HG03575 (cell line): ENCODE measurements at regions not wholly inside any gene's neighbourhood (a gene's known extent, or its start where the extent isn't known, plus 50 kb on each side); places are given as distances from the start of the nearest gene placed in this dataset.

Experiments
- ATAC-seq: cut with Tn5 transposase; IDR thresholded peaks from one replicate; pipeline ENCODE4 v1.9.1; 2021; ENCODE audit not compliant: unreplicated experiment, insufficient number of reproducible peaks, low FRiP score; ENCODE audit errors: extremely low read depth

- no peak for ATAC-seq
These were observed 130.9 kb downstream of the GMNC start for GRCh38 chr3:190731596-190731995.

- ATAC-seq = no peak
These were observed 133.8 kb downstream of the GMNC start for GRCh38 chr3:190728574-190729246.

- no peak for ATAC-seq
These were observed 140.2 kb downstream of the GMNC start for GRCh38 chr3:190722181-190722905.

- peak; percentile 85 for ATAC-seq
These were observed 141.2 kb downstream of the GMNC start for GRCh38 chr3:190721330-190721729.

- no peak for ATAC-seq
These were observed 143.8 kb downstream of the GMNC start for GRCh38 chr3:190718671-190719070.

- ATAC-seq = no peak
These were observed 144.4 kb downstream of the GMNC start for GRCh38 chr3:190718097-190718496.

GRCh38 chr3:190716961-190717360 lies 145.5 kb downstream of the GMNC start:
- ATAC-seq = no peak

GRCh38 chr3:190716211-190716610 lies 146.3 kb downstream of the GMNC start:
- ATAC-seq = no peak

GRCh38 chr3:190710723-190711122 lies 151.8 kb downstream of the GMNC start:
- ATAC-seq = no peak

GRCh38 chr3:190709351-190709773 lies 153.1 kb downstream of the GMNC start:
- ATAC-seq = no peak
